Activated CD4-positive, alpha-beta T cell treated with anti-CD3 and anti-CD28 coated beads, Interleukin-2, amount 50 U/mL, for 16 hours (primary cell): ENCODE measurements at regions not wholly inside any gene's neighbourhood (a gene's known extent, or its start where the extent isn't known, plus 50 kb on each side); places are given as distances from the start of the nearest gene placed in this dataset.

Source experiments
- DNase-seq: peaks from one replicate; pipeline ENCODE4 v3.0.0-alpha.2; 2020

- no peak for DNase-seq
Measured at GRCh38 chr4:146577111-146577510, 55.4 kb upstream of the SLC10A7 start.

GRCh38 chr4:146582864-146583263 is 55.8 kb upstream of the POU4F2 start:
- DNase-seq = peak; percentile 2

- no peak for DNase-seq
Measured at GRCh38 chr4:146585761-146586333, 52.8 kb upstream of the POU4F2 start.
